GM18502 (cell line): ENCODE measurements at regions not wholly inside any gene's neighbourhood (a gene's known extent, or its start where the extent isn't known, plus 50 kb on each side); places are given as distances from the start of the nearest gene placed in this dataset.
A peak's percentile ranks its signal among the peaks of the same experiment; 100 is the strongest.

Source experiments
- ATAC-seq: cut with Tn5 transposase; IDR thresholded peaks from one replicate; pipeline ENCODE4 v1.9.1; 2021; ENCODE audit warnings: mild to moderate bottlenecking; ENCODE audit not compliant: unreplicated experiment, poor library complexity

- no peak for ATAC-seq
These were observed 145.7 kb downstream of the NUP35 start for GRCh38 chr2:183269956-183270355.

GRCh38 chr2:183283209-183283608 lies 159.0 kb downstream of the NUP35 start:
- ATAC-seq: no peak

- no peak for ATAC-seq
These were observed 160.4 kb downstream of the NUP35 start for GRCh38 chr2:183284606-183285005.

GRCh38 chr2:183291436-183291835 lies 167.2 kb downstream of the NUP35 start:
- no peak for ATAC-seq

GRCh38 chr2:183292028-183292427 lies 167.8 kb downstream of the NUP35 start:
- ATAC-seq: no peak

- ATAC-seq: no peak
These were observed 215.1 kb downstream of the NUP35 start for GRCh38 chr2:183339311-183339710.

- no peak for ATAC-seq
These were observed 216.8 kb downstream of the NUP35 start for GRCh38 chr2:183341057-183341456.

GRCh38 chr2:183347969-183348368 lies 223.7 kb downstream of the NUP35 start:
- ATAC-seq: no peak

GRCh38 chr2:183348492-183348891 lies 224.2 kb downstream of the NUP35 start:
- ATAC-seq: peak; percentile 90

- peak; percentile 46 for ATAC-seq
These were observed 224.8 kb downstream of the NUP35 start for GRCh38 chr2:183349091-183349490.

GRCh38 chr2:183359867-183360266 lies 235.6 kb downstream of the NUP35 start:
- ATAC-seq: no peak

- ATAC-seq: peak; percentile 60
These were observed 247.3 kb downstream of the NUP35 start for GRCh38 chr2:183371545-183371944.

GRCh38 chr2:183375821-183376220 lies 251.6 kb downstream of the NUP35 start:
- no peak for ATAC-seq

GRCh38 chr2:183383854-183384253 lies 259.6 kb downstream of the NUP35 start:
- peak; percentile 72 for ATAC-seq

- no peak for ATAC-seq
These were observed 265.4 kb downstream of the NUP35 start for GRCh38 chr2:183389546-183390080.

- no peak for ATAC-seq
These were observed 265.9 kb downstream of the NUP35 start for GRCh38 chr2:183390109-183390508.

- no peak for ATAC-seq
These were observed 280.1 kb downstream of the NUP35 start for GRCh38 chr2:183404392-183404791.

- no peak for ATAC-seq
These were observed 284.3 kb downstream of the NUP35 start for GRCh38 chr2:183408562-183408961.

- no peak for ATAC-seq
These were observed 285.4 kb downstream of the NUP35 start for GRCh38 chr2:183409662-183410061.

- ATAC-seq: no peak
These were observed 292.5 kb downstream of the NUP35 start for GRCh38 chr2:183416753-183417152.

GRCh38 chr2:183426825-183427224 lies 302.6 kb downstream of the NUP35 start:
- no peak for ATAC-seq

- no peak for ATAC-seq
These were observed 303.3 kb downstream of the NUP35 start for GRCh38 chr2:183427558-183427957.

GRCh38 chr2:183428881-183429280 lies 304.6 kb downstream of the NUP35 start:
- no peak for ATAC-seq
